SK-N-SH treated with all-trans-retinoic acid at 6 μM for 48 hours (cell line): ENCODE measurements at regions not wholly inside any gene's neighbourhood (a gene's known extent, or its start where the extent isn't known, plus 50 kb on each side); places are given as distances from the start of the nearest gene placed in this dataset.

Source experiments
- ATAC-seq: fragments of 200-7000 bp; cut with Tn5 transposase; 3 replicates; pipeline ENCODE4 v1.9.1; 2020; ENCODE audit warnings: mild to moderate bottlenecking, moderate library complexity
- BACH2 ChIP-seq: fragments of 250-450 bp; sonication (Bioruptor Pico); IDR thresholded peaks from 2 replicates; pipeline ENCODE4 v1.9.0; 2021; ENCODE audit warnings: mild to moderate bottlenecking, borderline replicate concordance
- ESRRG ChIP-seq: fragments of 250-450 bp; sonication (Bioruptor Pico); IDR thresholded peaks from 2 replicates; pipeline ENCODE4 v1.6.1; 2021; ENCODE audit warnings: mild to moderate bottlenecking
- GLIS3 ChIP-seq: fragments of 250-450 bp; sonication (Bioruptor Pico); IDR thresholded peaks from 2 replicates; pipeline ENCODE4 v1.5.0; 2020; ENCODE audit warnings: mild to moderate bottlenecking, moderate library complexity
- ISL1 ChIP-seq: fragments of 250-450 bp; sonication (Bioruptor Pico); IDR thresholded peaks from 2 replicates; pipeline ENCODE4 v2.1.2; 2022; ENCODE audit warnings: mild to moderate bottlenecking, moderate library complexity
- OSR1 ChIP-seq: fragments of 250-450 bp; sonication (Bioruptor Pico); IDR thresholded peaks from 2 replicates; pipeline ENCODE4 v1.8.0; 2022; ENCODE audit warnings: moderate library complexity, mild to moderate bottlenecking, inconsistent platforms
- POU6F1 ChIP-seq: fragments of 250-450 bp; sonication (Bioruptor Pico); IDR thresholded peaks from 2 replicates; pipeline ENCODE4 v1.8.0; 2021; ENCODE audit warnings: low read depth, mild to moderate bottlenecking, moderate library complexity, borderline replicate concordance
- PPARA ChIP-seq: fragments of 250-450 bp; sonication (Bioruptor Pico); IDR thresholded peaks from 2 replicates; pipeline ENCODE4 v1.5.0; 2020; ENCODE audit warnings: mild to moderate bottlenecking, borderline replicate concordance
- RARB ChIP-seq: fragments of 250-450 bp; sonication (Bioruptor Pico); IDR thresholded peaks from 2 replicates; pipeline ENCODE4 v1.8.0; 2021; ENCODE audit warnings: mild to moderate bottlenecking, moderate library complexity
- SNAI2 ChIP-seq: fragments of 250-450 bp; sonication (Bioruptor Pico); IDR thresholded peaks from 2 replicates; pipeline ENCODE4 v1.5.0; 2020; ENCODE audit warnings: mild to moderate bottlenecking, moderate library complexity
- TCF4 ChIP-seq: fragments of 250-450 bp; sonication (Bioruptor Pico); IDR thresholded peaks from 2 replicates; pipeline ENCODE4 v1.8.0; 2021; ENCODE audit warnings: mild to moderate bottlenecking, moderate library complexity, borderline replicate concordance
- TOX ChIP-seq: fragments of 250-450 bp; sonication (Bioruptor Pico); IDR thresholded peaks from 2 replicates; pipeline ENCODE4 v1.8.0; 2021; ENCODE audit warnings: mild to moderate bottlenecking, moderate library complexity, borderline replicate concordance
- ZC3H10 ChIP-seq: fragments of 250-450 bp; sonication (Bioruptor Pico); IDR thresholded peaks from 2 replicates; pipeline ENCODE4 v1.5.1; 2021; ENCODE audit warnings: mild to moderate bottlenecking, moderate library complexity
- ZNF70 ChIP-seq: fragments of 450-650 bp; formaldehyde crosslinking; IDR thresholded peaks from 2 replicates; pipeline ENCODE4 v1.5.0; 2020; ENCODE audit warnings: mild to moderate bottlenecking, moderate library complexity
- ZNF8 ChIP-seq: fragments of 450-650 bp; formaldehyde crosslinking; IDR thresholded peaks from 2 replicates; pipeline ENCODE4 v1.5.0; 2020; ENCODE audit warnings: mild to moderate bottlenecking, moderate library complexity
- TF ChIP-seq, protein P1 (sequence below): fragments of 250-450 bp; sonication (Bioruptor Pico); IDR thresholded peaks from 2 replicates; pipeline ENCODE4 v1.5.1; 2020; ENCODE audit warnings: low read depth, mild to moderate bottlenecking, moderate library complexity
- TF ChIP-seq, protein P2 (sequence below): fragments of 250-450 bp; sonication (Bioruptor Pico); IDR thresholded peaks from 2 replicates; pipeline ENCODE4 v1.5.1; 2021; ENCODE audit warnings: mild to moderate bottlenecking, moderate library complexity
- TF ChIP-seq, protein P3 (sequence below): fragments of 250-450 bp; sonication (Bioruptor Pico); IDR thresholded peaks from 2 replicates; pipeline ENCODE4 v1.8.0; 2020; ENCODE audit warnings: mild to moderate bottlenecking, moderate library complexity, borderline replicate concordance

GRCh38 chr4:134911941-134912340 lies 710.4 kb upstream of the PABPC4L start:
- TF ChIP-seq GLIS3 (CRISPR knock-in tag) (no peak), POU6F1 (no peak), PPARA (CRISPR knock-in tag) (no peak), ZC3H10 (CRISPR knock-in tag) (no peak)
- ATAC-seq = no peak

DNA sequence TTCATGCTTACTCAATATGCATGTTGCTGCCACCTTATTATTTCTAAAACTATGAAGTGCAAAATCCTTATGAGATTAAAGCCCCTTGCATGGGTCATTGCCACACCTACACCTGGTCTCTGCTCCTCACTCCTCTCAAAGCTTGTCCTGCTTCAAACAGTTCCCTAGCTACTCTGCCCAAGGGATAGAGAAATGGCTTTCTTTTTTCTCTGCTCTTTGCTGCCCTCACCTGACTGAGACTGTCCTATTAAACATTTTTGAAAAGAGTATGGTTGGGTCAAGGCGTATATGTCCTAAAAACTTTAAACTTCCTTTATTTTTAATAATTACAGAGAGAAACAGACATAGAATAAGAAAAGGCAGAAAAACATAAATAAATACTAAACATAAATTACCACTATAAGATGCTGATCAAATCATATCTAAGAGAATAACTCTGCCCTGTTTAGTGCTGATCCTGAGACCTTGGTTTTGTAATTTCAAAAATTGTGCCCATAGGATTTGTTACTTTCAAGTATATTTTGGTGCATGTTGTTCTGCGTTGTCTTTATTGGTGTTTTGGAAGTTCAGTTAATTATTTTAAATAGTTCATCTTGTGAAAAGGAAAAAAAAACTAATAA lies 704.9 kb upstream of the PABPC4L start:
- TF ChIP-seq BACH2 (CRISPR knock-in tag) = no peak
- no peak for TF ChIP-seq OSR1
- no peak for TF ChIP-seq SNAI2
- TF ChIP-seq, protein P1, sequence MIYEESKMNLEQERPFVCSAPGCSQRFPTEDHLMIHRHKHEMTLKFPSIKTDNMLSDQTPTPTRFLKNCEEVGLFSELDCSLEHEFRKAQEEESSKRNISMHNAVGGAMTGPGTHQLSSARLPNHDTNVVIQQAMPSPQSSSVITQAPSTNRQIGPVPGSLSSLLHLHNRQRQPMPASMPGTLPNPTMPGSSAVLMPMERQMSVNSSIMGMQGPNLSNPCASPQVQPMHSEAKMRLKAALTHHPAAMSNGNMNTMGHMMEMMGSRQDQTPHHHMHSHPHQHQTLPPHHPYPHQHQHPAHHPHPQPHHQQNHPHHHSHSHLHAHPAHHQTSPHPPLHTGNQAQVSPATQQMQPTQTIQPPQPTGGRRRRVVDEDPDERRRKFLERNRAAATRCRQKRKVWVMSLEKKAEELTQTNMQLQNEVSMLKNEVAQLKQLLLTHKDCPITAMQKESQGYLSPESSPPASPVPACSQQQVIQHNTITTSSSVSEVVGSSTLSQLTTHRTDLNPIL (CRISPR knock-in tag) = no peak
- ATAC-seq = peak; percentile 90

- no peak for ATAC-seq
- TF ChIP-seq GLIS3 (CRISPR knock-in tag) = no peak
- TF ChIP-seq TCF4 = no peak
- no peak for TF ChIP-seq ZNF8
- no peak for TF ChIP-seq ZC3H10 (CRISPR knock-in tag)
- no peak for TF ChIP-seq TOX (CRISPR knock-in tag)
- TF ChIP-seq OSR1 = no peak
- TF ChIP-seq ISL1 (CRISPR knock-in tag) = no peak
- TF ChIP-seq RARB = no peak
- TF ChIP-seq BACH2 (CRISPR knock-in tag) = no peak
- no peak for TF ChIP-seq ESRRG (CRISPR knock-in tag)
- no peak for TF ChIP-seq PPARA (CRISPR knock-in tag)
- no peak for TF ChIP-seq ZNF70 (CRISPR knock-in tag)
- TF ChIP-seq POU6F1 = no peak
These were observed 703.5 kb upstream of the PABPC4L start for GRCh38 chr4:134905061-134905460.

- ATAC-seq = no peak
- TF ChIP-seq, protein P2, sequence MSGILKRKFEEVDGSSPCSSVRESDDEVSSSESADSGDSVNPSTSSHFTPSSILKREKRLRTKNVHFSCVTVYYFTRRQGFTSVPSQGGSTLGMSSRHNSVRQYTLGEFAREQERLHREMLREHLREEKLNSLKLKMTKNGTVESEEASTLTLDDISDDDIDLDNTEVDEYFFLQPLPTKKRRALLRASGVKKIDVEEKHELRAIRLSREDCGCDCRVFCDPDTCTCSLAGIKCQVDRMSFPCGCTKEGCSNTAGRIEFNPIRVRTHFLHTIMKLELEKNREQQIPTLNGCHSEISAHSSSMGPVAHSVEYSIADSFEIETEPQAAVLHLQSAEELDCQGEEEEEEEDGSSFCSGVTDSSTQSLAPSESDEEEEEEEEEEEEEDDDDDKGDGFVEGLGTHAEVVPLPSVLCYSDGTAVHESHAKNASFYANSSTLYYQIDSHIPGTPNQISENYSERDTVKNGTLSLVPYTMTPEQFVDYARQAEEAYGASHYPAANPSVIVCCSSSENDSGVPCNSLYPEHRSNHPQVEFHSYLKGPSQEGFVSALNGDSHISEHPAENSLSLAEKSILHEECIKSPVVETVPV (CRISPR knock-in tag) = no peak
- TF ChIP-seq ISL1 (CRISPR knock-in tag) (no peak), BACH2 (CRISPR knock-in tag) (no peak)
- TF ChIP-seq, all 23 proteins: peak for 0
These were observed 686.6 kb upstream of the PABPC4L start for GRCh38 chr4:134888156-134888555.

DNA sequence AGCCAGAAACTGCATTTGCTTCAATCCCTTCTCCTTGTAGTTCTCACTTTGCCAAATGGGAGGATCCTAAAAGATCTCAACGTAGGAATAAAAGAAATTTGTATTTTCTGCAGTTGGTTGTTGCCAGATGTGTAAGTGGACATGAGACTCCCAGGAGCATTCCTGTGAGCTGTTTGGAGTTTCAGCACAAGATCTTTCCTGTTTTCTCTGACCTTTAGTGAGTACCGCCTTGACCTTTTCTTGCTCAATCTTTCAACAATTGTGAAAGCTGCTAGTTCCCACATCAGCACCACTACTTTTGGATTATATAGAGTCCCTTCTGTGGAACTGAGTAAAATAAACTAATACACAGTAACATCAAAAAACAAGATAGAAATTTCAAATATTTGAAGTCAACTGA lies 683.8 kb upstream of the PABPC4L start:
- ATAC-seq = no peak
- no peak for TF ChIP-seq TOX (CRISPR knock-in tag)
- TF ChIP-seq, all 23 proteins: peak for 0

DNA sequence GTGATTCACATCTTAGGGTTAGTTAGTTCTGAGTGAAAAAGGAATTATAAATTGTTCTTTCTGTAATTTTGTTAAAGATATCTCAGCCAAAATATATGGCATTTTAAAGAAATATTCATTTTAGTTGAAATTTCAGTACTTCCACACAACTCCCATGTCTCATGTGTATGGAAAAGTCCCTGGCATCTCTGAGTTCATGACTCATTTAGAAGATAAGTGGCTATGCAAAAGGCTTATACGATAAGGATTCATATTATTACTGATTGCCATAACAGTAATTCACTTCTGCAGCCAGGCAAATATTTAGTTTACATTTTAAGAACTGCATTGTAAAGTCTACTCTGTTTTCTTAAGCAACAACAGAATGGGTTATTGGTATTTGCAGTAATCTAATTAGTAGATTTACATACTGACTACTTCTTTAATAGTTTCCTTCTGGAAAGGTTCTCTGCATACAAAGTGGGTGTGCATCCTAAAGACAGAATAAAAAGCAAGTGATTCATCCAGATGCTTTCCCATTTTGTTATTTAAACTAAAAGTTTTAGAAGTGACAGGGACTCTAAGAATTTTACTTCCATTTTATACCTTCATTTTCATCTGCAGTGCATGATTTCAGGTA lies 682.4 kb upstream of the PABPC4L start:
- TF ChIP-seq, protein P3, sequence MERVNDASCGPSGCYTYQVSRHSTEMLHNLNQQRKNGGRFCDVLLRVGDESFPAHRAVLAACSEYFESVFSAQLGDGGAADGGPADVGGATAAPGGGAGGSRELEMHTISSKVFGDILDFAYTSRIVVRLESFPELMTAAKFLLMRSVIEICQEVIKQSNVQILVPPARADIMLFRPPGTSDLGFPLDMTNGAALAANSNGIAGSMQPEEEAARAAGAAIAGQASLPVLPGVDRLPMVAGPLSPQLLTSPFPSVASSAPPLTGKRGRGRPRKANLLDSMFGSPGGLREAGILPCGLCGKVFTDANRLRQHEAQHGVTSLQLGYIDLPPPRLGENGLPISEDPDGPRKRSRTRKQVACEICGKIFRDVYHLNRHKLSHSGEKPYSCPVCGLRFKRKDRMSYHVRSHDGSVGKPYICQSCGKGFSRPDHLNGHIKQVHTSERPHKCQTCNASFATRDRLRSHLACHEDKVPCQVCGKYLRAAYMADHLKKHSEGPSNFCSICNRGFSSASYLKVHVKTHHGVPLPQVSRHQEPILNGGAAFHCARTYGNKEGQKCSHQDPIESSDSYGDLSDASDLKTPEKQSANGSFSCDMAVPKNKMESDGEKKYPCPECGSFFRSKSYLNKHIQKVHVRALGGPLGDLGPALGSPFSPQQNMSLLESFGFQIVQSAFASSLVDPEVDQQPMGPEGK (CRISPR knock-in tag) = no peak
- 0 out of 3 replicates have a peak, but pooled peaks have one; percentile 31 for ATAC-seq
